GM23338 (cell line): ENCODE measurements at regions not wholly inside any gene's neighbourhood (a gene's known extent, or its start where the extent isn't known, plus 50 kb on each side); places are given as distances from the start of the nearest gene placed in this dataset.

Experiments used
- ATAC-seq: fragments of 200-7000 bp; cut with Tn5 transposase; 3 replicates; pipeline ENCODE4 v1.9.1; 2020
- DNase-seq: peaks from one replicate; pipeline ENCODE4 v3.0.0-alpha.2; 2015; ENCODE audit warnings: low spot score
- H2AFZ ChIP-seq: fragments of 200-600 bp; sonication (generic); 2 replicates; pipeline ENCODE4 v1.8.0; 2016; ENCODE audit warnings: antibody characterized with exemption, mild to moderate bottlenecking, moderate library complexity
- H3F3A ChIP-seq: fragments of 200-600 bp; sonication (generic); replicated peaks from 2 replicates; pipeline ENCODE4 v1.8.0; 2017; ENCODE audit warnings: antibody characterized with exemption, mixed run types, low read depth
- H3K27ac ChIP-seq: fragments of 200-600 bp; sonication (generic); 2 replicates; pipeline ENCODE4 v1.6.1; 2016; ENCODE audit warnings: low read depth
- H3K27me3 ChIP-seq: fragments of 200-600 bp; sonication (generic); 2 replicates; pipeline ENCODE4 v1.8.0; 2016; ENCODE audit warnings: mild to moderate bottlenecking, mixed run types, moderate library complexity; ENCODE audit not compliant: insufficient read depth
- H3K36me3 ChIP-seq: fragments of 200-600 bp; sonication (generic); 2 replicates; pipeline ENCODE4 v1.8.0; 2016; ENCODE audit warnings: mild to moderate bottlenecking; ENCODE audit not compliant: insufficient read depth
- H3K4me1 ChIP-seq: fragments of 200-600 bp; sonication (generic); 2 replicates; pipeline ENCODE4 v1.8.0; 2016; ENCODE audit warnings: mild to moderate bottlenecking, moderate library complexity; ENCODE audit not compliant: insufficient read depth
- H3K4me2 ChIP-seq: fragments of 200-600 bp; sonication (generic); 2 replicates; pipeline ENCODE4 v1.7.1; 2017; ENCODE audit warnings: mixed run types
- H3K4me3 ChIP-seq: fragments of 200-600 bp; sonication (generic); 2 replicates; pipeline ENCODE4 v1.6.1; 2016; ENCODE audit warnings: mixed run types
- H3K79me2 ChIP-seq: fragments of 200-600 bp; sonication (generic); replicated peaks from 2 replicates; pipeline ENCODE4 v1.8.0; 2017; ENCODE audit warnings: mild to moderate bottlenecking; ENCODE audit not compliant: insufficient read depth
- H3K9me2 ChIP-seq: fragments of 200-600 bp; sonication (generic); 2 replicates; pipeline ENCODE4 v1.8.0; 2017; ENCODE audit not compliant: insufficient read depth
- H4K20me1 ChIP-seq: fragments of 200-600 bp; sonication (generic); replicated peaks from 2 replicates; pipeline ENCODE4 v1.8.0; 2017; ENCODE audit warnings: mild to moderate bottlenecking; ENCODE audit not compliant: insufficient read depth
- H3K27ac Mint-ChIP-seq: 2 replicates; pipeline ENCODE4 v1.8.0; 2020; ENCODE audit warnings: inconsistent platforms, mild to moderate bottlenecking, moderate library complexity, mixed read lengths
- H3K27me3 Mint-ChIP-seq: 3 replicates; pipeline ENCODE4 v1.8.0; 2022; ENCODE audit warnings: low read depth, mild to moderate bottlenecking, moderate library complexity, mixed read lengths, inconsistent platforms; ENCODE audit not compliant: insufficient read depth, poor library complexity
- H3K36me3 Mint-ChIP-seq: 3 replicates; pipeline ENCODE4 v1.8.0; 2021; ENCODE audit warnings: low read depth, mild to moderate bottlenecking, inconsistent platforms, moderate library complexity, mixed read lengths
- H3K4me1 Mint-ChIP-seq: 3 replicates; pipeline ENCODE4 v1.8.0; 2020; ENCODE audit warnings: mild to moderate bottlenecking, inconsistent platforms, mixed read lengths
- H3K4me3 Mint-ChIP-seq: 3 replicates; pipeline ENCODE4 v1.8.0; 2021; ENCODE audit warnings: moderate library complexity, mild to moderate bottlenecking, inconsistent platforms, mixed read lengths
- H3K9me3 Mint-ChIP-seq: 3 replicates; pipeline ENCODE4 v1.8.0; 2020; ENCODE audit warnings: moderate library complexity, mild to moderate bottlenecking, inconsistent platforms, mixed read lengths
- CREB1 ChIP-seq: fragments of 250-450 bp; sonication (Bioruptor Pico); IDR thresholded peaks from 2 replicates; pipeline ENCODE4 v1.5.0; 2020; ENCODE audit warnings: low read depth, mild to moderate bottlenecking, moderate library complexity
- CTCF ChIP-seq, 2 experiments: fragments of 200-600 bp in 1 of 2; sonication (generic) in 1 of 2; conservative IDR thresholded peaks; 2 replicates each; pipeline versions ENCODE4 v1.5.1 to v1.6.1; 2016 to 2017; ENCODE audit warnings: antibody characterized with exemption in 2 of 2, low read depth in 2 of 2, mild to moderate bottlenecking in 2 of 2, moderate library complexity in 1 of 2
- ETS1 ChIP-seq: IDR thresholded peaks from 2 replicates; pipeline ENCODE4 v1.6.1; 2016; ENCODE audit warnings: antibody characterized with exemption
- EZH2 ChIP-seq: fragments of 200-600 bp; sonication (generic); IDR thresholded peaks from one replicate; pipeline ENCODE4 v1.8.0; 2017; ENCODE audit warnings: antibody characterized with exemption, mild to moderate bottlenecking, low read depth; ENCODE audit not compliant: unreplicated experiment
- JUNB ChIP-seq: IDR thresholded peaks from one replicate; pipeline ENCODE4 v1.6.1; 2016; ENCODE audit warnings: antibody characterized with exemption; ENCODE audit not compliant: unreplicated experiment
- NANOG ChIP-seq: IDR thresholded peaks from 2 replicates; pipeline ENCODE4 v1.6.1; 2016; ENCODE audit warnings: antibody characterized with exemption, borderline replicate concordance
- POLR2AphosphoS5 ChIP-seq: IDR thresholded peaks from 2 replicates; pipeline ENCODE4 v1.6.1; 2016; ENCODE audit warnings: antibody characterized with exemption, low read depth
- REST ChIP-seq: IDR thresholded peaks from one replicate; pipeline ENCODE4 v1.6.1; 2018; ENCODE audit warnings: antibody characterized with exemption; ENCODE audit not compliant: unreplicated experiment
- ZNF331 ChIP-seq: fragments of 250-450 bp; sonication (Bioruptor Pico); IDR thresholded peaks from 2 replicates; pipeline ENCODE4 v1.5.0; 2020; ENCODE audit warnings: low read depth, mild to moderate bottlenecking, moderate library complexity
- ZNF462 ChIP-seq: fragments of 250-450 bp; sonication (Bioruptor Pico); IDR thresholded peaks from 2 replicates; pipeline ENCODE4 v1.5.0; 2020; ENCODE audit warnings: mild to moderate bottlenecking, moderate library complexity

GRCh38 chr3:164737174-164737573 is 341.1 kb downstream of the SI start (continued):
- TF ChIP-seq CTCF (conservative IDR thresholded peaks at IDR 0.05; ENCODE audit: low read depth in 2 of 2) (no peak), EZH2 (no peak), NANOG (no peak)

- Mint-ChIP-seq H3K9me3 (no peaks in the 10 kb centered on the region), H3K36me3 (no peaks in the 10 kb centered on the region), H3K4me1 (peaks cover 13% of the 10 kb centered on the region), H3K27me3 (no peaks in the 10 kb centered on the region), H3K27ac (no peak overlapping the region), H3K4me3 (no peak overlapping the region)
- Histone ChIP-seq H3K4me2 (no peak overlapping the region), H3F3A (no peaks in the 10 kb centered on the region), H3K79me2 (no peaks in the 10 kb centered on the region), H3K4me1 (no peaks in the 10 kb centered on the region; the same call in 1 of the 2 replicates), H3K9me2 (no peaks in the 10 kb centered on the region), H4K20me1 (no peaks in the 10 kb centered on the region), H3K4me3 (no peak overlapping the region), H3K27ac (no peak overlapping the region), H3K27me3 (no peaks in the 10 kb centered on the region), H3K36me3 (no peaks in the 10 kb centered on the region), H2AFZ (no peak overlapping the region)
- ATAC-seq, result no peak
- DNase-seq, result no peak
- TF ChIP-seq EZH2 (no peak), POLR2AphosphoS5 (no peak), JUNB (no peak), ZNF331 (no peak), CREB1 (CRISPR knock-in tag) (no peak), ETS1 (no peak), REST (no peak), NANOG (no peak), CTCF (conservative IDR thresholded peaks at IDR 0.05; ENCODE audit: low read depth in 2 of 2) (no peak), ZNF462 (CRISPR knock-in tag) (no peak)
Observed at GRCh38 chr3:164732166-164732565, 346.1 kb downstream of the SI start.
